ENCODE measurements at regions not wholly inside any gene's neighbourhood (a gene's known extent, or its start where the extent isn't known, plus 50 kb on each side); places are given as distances from the start of the nearest gene placed in this dataset.
"Not testable (repeated sequence)": the region's sequence is repeated elsewhere in the genome, so short reads cannot be mapped to it uniquely, and the experiment has no call there.

- Mint-ChIP-seq H3K27me3 (ENCODE audit: low read depth in 3 of 3) (peaks cover 2 to 10% (median 4%) of the 10 kb centered on the region in 3 donors), H3K27ac (no peak overlapping the region), H3K36me3 (no peaks in the 10 kb centered on the region), H3K4me3 (no peak overlapping the region), H3K4me1 (no peaks in the 10 kb centered on the region), H3K9me3 (no peaks in the 10 kb centered on the region)
- no peak for DNase-seq
Observed at GRCh38 chr3:194950906-194951628, 265.4 kb downstream of the FAM43A start.

- not testable (repeated sequence) for DNase-seq; H3K27ac Mint-ChIP-seq; H3K4me1 Mint-ChIP-seq; H3K9me3 Mint-ChIP-seq; H3K36me3 Mint-ChIP-seq; H3K27me3 Mint-ChIP-seq (ENCODE audit: low read depth in 3 of 3); H3K4me3 Mint-ChIP-seq
Observed at GRCh38 chr3:194951629-194951920, 265.9 kb downstream of the FAM43A start.

GRCh38 chr3:194951931-194952582, 266.4 kb downstream of the FAM43A start:
- H3K36me3 Mint-ChIP-seq: no peaks in the 10 kb centered on the region
- no peaks in the 10 kb centered on the region for H3K4me1 Mint-ChIP-seq
- H3K4me3 Mint-ChIP-seq: no peak overlapping the region
- H3K9me3 Mint-ChIP-seq: no peaks in the 10 kb centered on the region
- H3K27me3 Mint-ChIP-seq (ENCODE audit: low read depth in 3 of 3): peaks cover 2 to 6% (median 4%) of the 10 kb centered on the region in 3 donors
- peak overlapping the region in 2 of 6 donors; percentile 3 to 9 for H3K27ac Mint-ChIP-seq
- no peak for DNase-seq

GRCh38 chr3:194952841-194953241, 267.2 kb downstream of the FAM43A start:
- Mint-ChIP-seq H3K4me3 (no peak overlapping the region), H3K9me3 (no peaks in the 10 kb centered on the region)

GRCh38 chr3:194953291-194953690, 267.6 kb downstream of the FAM43A start:
- Mint-ChIP-seq H3K27me3 (ENCODE audit: low read depth in 3 of 3) (peaks cover 2 to 5% (median 4%) of the 10 kb centered on the region in 3 donors), H3K9me3 (no peaks in the 10 kb centered on the region), H3K4me1 (no peaks in the 10 kb centered on the region), H3K27ac (no peak overlapping the region), H3K4me3 (no peak overlapping the region), H3K36me3 (no peaks in the 10 kb centered on the region)
- DNase-seq: no peak

More at GRCh38 chr3:194952841-194953241, 267.2 kb downstream of the FAM43A start:
- H3K27me3 Mint-ChIP-seq (ENCODE audit: low read depth in 3 of 3): peaks cover 2 to 6% (median 4%) of the 10 kb centered on the region in 3 donors
- DNase-seq: no peak
- no peaks in the 10 kb centered on the region for H3K36me3 Mint-ChIP-seq
- no peak overlapping the region for H3K27ac Mint-ChIP-seq
- H3K4me1 Mint-ChIP-seq: no peaks in the 10 kb centered on the region

GRCh38 chr3:194955546-194955945, 269.9 kb downstream of the FAM43A start:
- Mint-ChIP-seq H3K4me3 (no peak overlapping the region), H3K36me3 (no peaks in the 10 kb centered on the region), H3K27me3 (ENCODE audit: low read depth in 3 of 3) (peaks cover 2 to 4% (median 4%) of the 10 kb centered on the region in 3 donors), H3K27ac (no peak overlapping the region), H3K4me1 (no peaks in the 10 kb centered on the region), H3K9me3 (no peaks in the 10 kb centered on the region)
- no peak for DNase-seq

GRCh38 chr3:194955979-194956696, 270.5 kb downstream of the FAM43A start:
- no peaks in the 10 kb centered on the region for H3K4me1 Mint-ChIP-seq
- H3K4me3 Mint-ChIP-seq: no peak overlapping the region
- no peaks in the 10 kb centered on the region for H3K9me3 Mint-ChIP-seq
- DNase-seq: no peak
- no peak overlapping the region for H3K27ac Mint-ChIP-seq
- H3K27me3 Mint-ChIP-seq (ENCODE audit: low read depth in 3 of 3): peaks cover 2 to 4% (median 4%) of the 10 kb centered on the region in 3 donors
- no peaks in the 10 kb centered on the region for H3K36me3 Mint-ChIP-seq

GRCh38 chr3:194956697-194957396, 271.2 kb downstream of the FAM43A start:
- Mint-ChIP-seq H3K27ac (no peak overlapping the region), H3K36me3 (no peaks in the 10 kb centered on the region), H3K4me3 (no peak overlapping the region), H3K9me3 (no peaks in the 10 kb centered on the region), H3K27me3 (ENCODE audit: low read depth in 3 of 3) (peaks cover 0 to 4% (median 4%) of the 10 kb centered on the region in 3 donors), H3K4me1 (no peaks in the 10 kb centered on the region)
- no peak for DNase-seq

- H3K36me3 Mint-ChIP-seq: no peaks in the 10 kb centered on the region
- H3K27ac Mint-ChIP-seq: no peak overlapping the region
- DNase-seq: no peak
- H3K4me1 Mint-ChIP-seq: no peaks in the 10 kb centered on the region
- no peak overlapping the region for H3K4me3 Mint-ChIP-seq
- H3K9me3 Mint-ChIP-seq: no peaks in the 10 kb centered on the region
- H3K27me3 Mint-ChIP-seq (ENCODE audit: low read depth in 3 of 3): peaks cover 0 to 4% (median 4%) of the 10 kb centered on the region in 3 donors
Observed at GRCh38 chr3:194957743-194958240, 272.1 kb downstream of the FAM43A start.

- Mint-ChIP-seq H3K4me1 (no peaks in the 10 kb centered on the region), H3K27ac (no peak overlapping the region), H3K4me3 (no peak overlapping the region), H3K9me3 (no peaks in the 10 kb centered on the region), H3K27me3 (ENCODE audit: low read depth in 3 of 3) (peaks cover 0 to 6% (median 4%) of the 10 kb centered on the region in 3 donors), H3K36me3 (no peaks in the 10 kb centered on the region)
- DNase-seq: no peak
Observed at GRCh38 chr3:194959217-194959616, 273.5 kb downstream of the FAM43A start.

- H3K9me3 Mint-ChIP-seq, DNase-seq: not testable (repeated sequence)
Observed at GRCh38 chr3:194959666-194960065, 274.0 kb downstream of the FAM43A start.

GRCh38 chr3:194960446-194961032, 274.9 kb downstream of the FAM43A start:
- H3K27ac Mint-ChIP-seq: no peak overlapping the region
- H3K36me3 Mint-ChIP-seq: no peaks in the 10 kb centered on the region
- H3K27me3 Mint-ChIP-seq (ENCODE audit: low read depth in 3 of 3): peaks cover 1 to 2% (median 1%) of the 10 kb centered on the region in 3 donors
- no peaks in the 10 kb centered on the region for H3K4me1 Mint-ChIP-seq
- DNase-seq: no peak
- H3K4me3 Mint-ChIP-seq: no peak overlapping the region
- no peaks in the 10 kb centered on the region for H3K9me3 Mint-ChIP-seq

More at GRCh38 chr3:194959666-194960065, 274.0 kb downstream of the FAM43A start:
- not testable (repeated sequence) for H3K36me3 Mint-ChIP-seq; H3K4me3 Mint-ChIP-seq; H3K27me3 Mint-ChIP-seq (ENCODE audit: low read depth in 3 of 3); H3K27ac Mint-ChIP-seq; H3K4me1 Mint-ChIP-seq

GRCh38 chr3:194961149-194961548, 275.5 kb downstream of the FAM43A start:
- DNase-seq: no peak
- Mint-ChIP-seq H3K27ac (no peak overlapping the region), H3K4me3 (no peak overlapping the region), H3K36me3 (no peaks in the 10 kb centered on the region), H3K27me3 (ENCODE audit: low read depth in 3 of 3) (peaks cover 1 to 2% (median 2%) of the 10 kb centered on the region in 3 donors), H3K9me3 (no peaks in the 10 kb centered on the region), H3K4me1 (no peaks in the 10 kb centered on the region)
